HL-60 (cell line): ENCODE measurements at regions not wholly inside any gene's neighbourhood (a gene's known extent, or its start where the extent isn't known, plus 50 kb on each side); places are given as distances from the start of the nearest gene placed in this dataset.

Experiments
- CTCF ChIP-seq: IDR thresholded peaks from one replicate; pipeline ENCODE4 v1.5.1; 2011; ENCODE audit warnings: low read length, control low read depth, inconsistent platforms; ENCODE audit not compliant: insufficient read depth
- POLR2AphosphoS5 ChIP-seq: IDR thresholded peaks from 2 replicates; pipeline ENCODE4 v1.6.1; 2012; ENCODE audit warnings: low read depth
- SPI1 ChIP-seq: IDR thresholded peaks from 2 replicates; pipeline ENCODE4 v1.6.1; 2012; ENCODE audit warnings: low read depth, mild to moderate bottlenecking, borderline replicate concordance

GRCh38 chrX:26916991-26917390 is 546.1 kb downstream of the PPP4R3C start:
- no peak for TF ChIP-seq CTCF
- TF ChIP-seq SPI1: no peak
- no peak for TF ChIP-seq POLR2AphosphoS5
